KOPT-K1 (cell line): ENCODE measurements at regions not wholly inside any gene's neighbourhood (a gene's known extent, or its start where the extent isn't known, plus 50 kb on each side); places are given as distances from the start of the nearest gene placed in this dataset.
"Not testable (repeated sequence)": the region's sequence is repeated elsewhere in the genome, so short reads cannot be mapped to it uniquely, and the experiment has no call there.

ENCODE experiments used
- H3K27ac ChIP-seq: fragments of 200-600 bp; sonication (generic); 2 replicates; pipeline ENCODE4 v1.5.1; 2016; ENCODE audit warnings: antibody characterized with exemption, mild to moderate bottlenecking, low read depth, low read length; ENCODE audit not compliant: poor library complexity, severe bottlenecking
- H3K36me3 ChIP-seq: fragments of 200-600 bp; sonication (generic); 2 replicates; pipeline ENCODE4 v1.5.1; 2017; ENCODE audit warnings: antibody characterized with exemption, mild to moderate bottlenecking, low read length, moderate library complexity; ENCODE audit not compliant: insufficient read depth
- H3K9me3 ChIP-seq: fragments of 200-600 bp; sonication (generic); 2 replicates; pipeline ENCODE4 v1.5.1; 2017; ENCODE audit warnings: antibody characterized with exemption, low read length, mild to moderate bottlenecking; ENCODE audit not compliant: insufficient read depth, poor library complexity, severe bottlenecking

DNA sequence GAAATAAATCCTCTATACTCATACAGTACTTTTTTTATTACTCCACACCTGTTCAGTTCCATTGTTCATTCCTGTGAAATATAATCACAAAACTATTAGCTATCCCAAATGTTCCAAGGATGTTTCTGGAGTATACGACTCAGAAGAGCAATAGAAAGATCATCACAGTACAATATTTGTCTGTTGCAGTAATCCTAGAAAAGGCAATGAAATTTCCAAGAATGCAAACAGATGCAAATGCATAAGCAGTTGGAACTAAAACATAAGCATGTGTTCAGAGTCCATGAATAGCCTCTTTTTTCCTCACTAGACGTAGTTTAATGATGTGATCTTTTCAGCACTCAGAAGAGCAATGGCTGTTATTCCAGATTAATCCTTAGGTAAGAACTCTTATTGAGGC is 55.2 kb downstream of the RTL3 start:
- H3K9me3 ChIP-seq = peaks cover 22% of the 10 kb centered on the region
- H3K27ac ChIP-seq = no peak overlapping the region
- H3K36me3 ChIP-seq = no peaks in the 10 kb centered on the region

DNA sequence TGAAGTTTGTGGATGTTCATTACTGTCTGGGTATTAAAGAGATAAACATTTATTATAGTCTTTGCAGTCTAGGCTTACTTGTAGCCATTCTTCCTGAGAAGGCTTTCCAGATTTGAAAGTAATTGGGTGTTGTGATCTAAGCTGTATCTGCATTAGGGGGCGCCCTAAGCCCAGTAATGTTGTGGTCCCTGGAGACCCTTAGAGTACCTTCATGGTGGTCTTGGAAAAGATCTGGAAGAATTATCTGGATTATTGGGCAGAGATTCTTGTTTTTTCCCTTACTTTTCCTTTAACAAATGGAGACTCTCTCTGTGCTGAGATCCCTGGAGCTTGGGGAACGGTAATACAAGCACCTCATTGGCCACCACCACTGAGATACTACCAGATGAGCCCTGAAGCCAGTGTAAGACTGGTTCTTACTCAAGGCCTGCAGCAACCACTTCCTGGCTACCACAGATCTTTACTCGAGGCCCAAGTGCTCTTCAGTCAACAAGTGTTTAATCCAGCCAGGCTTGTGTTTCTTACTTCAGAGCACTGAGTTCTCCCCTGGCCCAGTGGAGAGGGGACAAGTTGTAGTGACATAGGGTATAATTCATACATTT is 63.1 kb downstream of the RTL3 start:
- Histone ChIP-seq H3K27ac (no peak overlapping the region), H3K36me3 (no peaks in the 10 kb centered on the region), H3K9me3 (peaks cover 37% of the 10 kb centered on the region)

DNA sequence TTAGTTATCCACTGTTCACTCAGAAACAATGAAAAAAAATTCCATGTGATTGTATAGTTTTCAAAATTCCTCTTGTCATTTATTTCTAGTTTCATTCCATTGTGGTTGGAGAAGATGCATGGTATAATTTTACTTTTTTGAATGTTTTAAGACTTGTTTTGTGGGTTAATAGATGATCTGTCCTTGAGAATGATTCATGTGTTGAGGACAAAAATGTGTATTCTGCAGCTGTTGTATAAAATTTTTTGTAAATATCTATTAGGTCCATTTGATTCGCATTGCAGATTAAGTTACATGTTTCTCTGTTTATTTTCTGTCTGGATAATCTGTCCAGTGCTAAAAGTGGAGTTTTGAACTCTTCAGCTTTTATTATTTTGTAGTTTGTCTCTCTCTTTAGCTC is 65.4 kb downstream of the RTL3 start:
- Histone ChIP-seq H3K9me3 (peaks cover 23% of the 10 kb centered on the region), H3K27ac (no peak overlapping the region), H3K36me3 (no peaks in the 10 kb centered on the region)

DNA sequence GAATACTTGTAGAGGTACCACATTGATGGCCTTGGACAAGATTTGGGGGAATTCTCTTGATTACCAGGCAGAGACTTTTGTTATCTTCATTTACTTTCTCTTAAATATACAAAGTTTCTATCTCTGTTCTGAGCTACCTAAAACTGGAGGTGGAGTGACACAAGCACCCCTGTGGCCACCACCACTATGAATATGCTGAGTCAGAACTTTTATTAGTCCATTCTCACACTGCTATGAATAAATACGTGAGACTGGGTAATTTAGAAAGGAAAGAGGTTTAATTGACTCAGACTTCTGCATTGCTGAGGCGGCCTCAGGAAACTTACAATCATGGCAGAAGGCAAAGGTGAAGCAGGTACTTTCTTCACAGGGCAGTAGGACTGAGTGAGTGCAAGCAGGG is 67.1 kb downstream of the RTL3 start:
- H3K36me3 ChIP-seq = no peaks in the 10 kb centered on the region
- no peak overlapping the region for H3K27ac ChIP-seq
- peaks cover 23% of the 10 kb centered on the region for H3K9me3 ChIP-seq

DNA sequence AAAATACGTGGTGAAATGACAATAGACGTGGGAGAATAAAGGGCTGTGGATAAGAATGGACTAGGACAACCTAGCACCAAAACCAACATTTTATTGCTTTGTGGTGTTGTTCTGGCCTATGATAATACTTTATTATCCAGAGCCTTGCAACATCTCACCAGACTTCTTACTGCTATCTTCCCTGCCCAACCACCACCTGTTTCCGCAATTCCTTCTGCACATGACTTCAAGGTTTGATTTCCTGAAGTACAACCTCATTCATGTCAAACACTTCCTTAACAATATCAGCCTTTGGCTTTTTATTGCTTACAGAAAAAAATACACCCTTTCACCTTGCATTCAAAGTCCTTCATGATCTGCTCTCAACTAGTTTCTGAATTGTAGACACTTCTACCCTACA is 84.8 kb downstream of the RTL3 start:
- no peaks in the 10 kb centered on the region for H3K36me3 ChIP-seq
- H3K27ac ChIP-seq = no peak overlapping the region
- peaks cover 8% of the 10 kb centered on the region for H3K9me3 ChIP-seq

DNA sequence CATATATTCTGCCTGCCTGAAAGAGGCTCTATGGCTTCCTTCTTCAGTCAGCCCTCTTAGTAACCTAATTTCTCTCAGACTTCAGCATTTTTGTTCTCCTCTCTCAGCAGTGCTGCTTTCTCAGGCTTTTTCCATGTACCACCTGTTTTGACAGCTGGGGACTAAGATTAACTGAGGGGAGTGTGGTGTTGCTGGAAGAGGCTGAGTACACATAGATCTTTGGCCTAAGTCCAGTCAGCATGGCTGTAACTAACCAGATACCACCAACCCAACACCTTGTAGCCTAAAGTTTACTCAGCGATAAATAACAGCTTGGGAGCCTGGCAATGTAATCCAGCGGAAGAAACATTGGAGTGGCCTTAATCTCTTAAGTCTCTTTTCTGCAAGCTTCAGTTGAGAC is 85.5 kb downstream of the RTL3 start:
- Histone ChIP-seq H3K36me3 (no peaks in the 10 kb centered on the region), H3K27ac (no peak overlapping the region), H3K9me3 (peaks cover 2% of the 10 kb centered on the region)

DNA sequence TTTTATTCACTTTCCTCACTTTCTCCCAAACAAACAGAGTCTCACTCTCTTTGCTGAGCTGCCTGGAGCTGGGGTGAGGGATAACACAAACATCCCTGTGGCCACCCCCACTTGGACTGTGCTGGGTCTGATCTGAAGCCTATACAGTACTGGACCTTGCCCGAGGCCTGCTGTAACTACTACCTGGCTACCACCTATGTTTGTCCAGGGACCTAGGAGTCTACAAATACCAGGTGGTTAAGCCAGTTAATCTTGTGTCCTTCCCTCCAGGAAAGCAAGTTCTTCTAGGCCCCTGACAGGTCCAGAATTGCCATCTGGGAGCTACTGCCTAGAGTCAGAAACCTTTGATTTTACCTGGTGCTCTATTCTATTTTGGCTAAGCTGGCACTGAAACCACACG is 87.3 kb downstream of the RTL3 start:
- no peak overlapping the region for H3K27ac ChIP-seq
- no peaks in the 10 kb centered on the region for H3K9me3 ChIP-seq
- H3K36me3 ChIP-seq = no peaks in the 10 kb centered on the region

DNA sequence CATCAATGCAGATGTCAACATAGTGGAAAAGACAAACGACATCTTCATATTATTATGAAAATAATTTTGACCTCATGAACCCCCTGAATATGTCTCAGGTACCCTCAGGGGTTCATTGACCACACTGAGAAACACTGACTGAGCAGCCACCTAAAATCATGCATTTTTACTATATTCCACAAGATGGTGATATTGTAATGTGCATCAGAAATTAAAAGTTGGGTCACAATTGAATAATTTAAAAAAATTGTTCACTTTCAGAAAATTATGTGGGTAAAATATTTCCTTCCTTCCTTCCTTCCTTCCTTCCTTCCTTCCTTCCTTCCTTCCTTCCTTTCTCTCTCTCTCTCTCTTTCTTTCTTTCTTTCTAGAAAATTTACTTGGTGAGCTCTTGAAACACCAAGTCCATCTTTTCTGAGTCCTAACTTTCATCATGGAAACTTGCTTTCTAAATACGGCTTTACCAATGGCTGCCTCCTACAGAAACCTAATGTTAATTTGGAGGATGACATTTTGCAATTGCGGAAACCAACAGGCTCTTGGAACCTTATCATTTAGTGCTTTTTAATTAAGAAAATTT is 103.6 kb downstream of the RTL3 start:
- peaks cover 17% of the 10 kb centered on the region for H3K9me3 ChIP-seq
- H3K36me3 ChIP-seq = no peaks in the 10 kb centered on the region
- H3K27ac ChIP-seq = peak overlapping the region; percentile 65

DNA sequence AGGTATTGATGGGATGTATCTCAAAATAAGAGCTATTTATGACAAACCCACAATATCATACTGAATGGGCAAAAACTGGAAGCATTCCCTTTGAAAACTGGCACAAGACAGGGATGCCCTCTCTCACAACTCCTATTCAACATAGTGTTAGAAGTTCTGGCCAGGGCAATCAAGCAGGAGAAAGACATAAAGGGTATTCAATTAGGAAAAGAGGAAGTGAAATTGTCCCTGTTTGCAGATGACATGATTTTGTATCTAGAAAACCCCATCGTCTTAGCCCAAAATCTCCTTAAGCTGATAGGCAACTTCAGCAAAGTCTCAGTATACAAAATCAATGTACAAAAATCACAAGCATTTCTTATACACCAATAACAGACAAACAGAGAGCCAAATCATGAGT is 106.5 kb downstream of the RTL3 start:
- H3K27ac ChIP-seq, H3K36me3 ChIP-seq: not testable (repeated sequence)
- H3K9me3 ChIP-seq = peaks cover 12% of the 10 kb centered on the region

DNA sequence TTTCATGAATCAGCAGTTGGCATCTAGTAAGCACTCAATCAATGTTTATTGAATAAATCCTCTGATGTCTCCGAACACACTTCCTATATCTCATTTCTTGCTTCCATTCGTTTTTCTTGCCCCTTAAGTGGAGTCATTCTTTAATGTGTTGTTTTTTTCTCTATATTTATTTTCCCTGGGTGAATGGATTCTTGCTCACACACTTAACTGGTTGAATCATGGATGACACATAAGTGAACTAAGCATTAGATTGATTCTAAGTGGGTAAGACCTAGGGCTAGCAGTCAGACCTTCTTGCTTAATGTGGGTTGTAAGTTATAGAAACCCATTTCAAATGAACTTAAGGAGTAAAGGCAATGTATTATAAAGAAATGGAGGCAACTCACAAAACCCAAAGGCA is 111.1 kb downstream of the RTL3 start:
- no peak overlapping the region for H3K27ac ChIP-seq
- H3K9me3 ChIP-seq = peaks cover 28% of the 10 kb centered on the region
- H3K36me3 ChIP-seq = no peaks in the 10 kb centered on the region

DNA sequence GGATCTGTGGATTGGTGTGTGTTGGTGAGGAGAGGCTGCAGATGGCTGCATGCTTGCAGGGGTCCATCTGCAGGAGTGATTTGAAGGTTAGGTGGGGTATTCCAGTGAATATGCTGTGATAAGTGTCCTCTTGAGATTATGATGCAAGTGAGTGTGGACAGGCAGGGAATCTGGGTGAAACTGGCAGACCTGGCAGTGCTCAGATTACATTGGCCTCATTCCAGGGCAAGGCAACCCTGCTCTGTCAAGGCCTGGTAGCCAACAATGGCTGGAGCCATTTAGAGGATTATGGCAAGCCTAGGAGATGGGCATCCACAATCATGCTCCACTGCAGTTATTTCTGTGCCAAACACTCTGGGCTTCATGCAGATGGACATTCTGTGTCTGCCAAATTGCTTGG is 113.9 kb downstream of the RTL3 start:
- no peaks in the 10 kb centered on the region for H3K36me3 ChIP-seq
- no peak overlapping the region for H3K27ac ChIP-seq
- peaks cover 40% of the 10 kb centered on the region for H3K9me3 ChIP-seq

DNA sequence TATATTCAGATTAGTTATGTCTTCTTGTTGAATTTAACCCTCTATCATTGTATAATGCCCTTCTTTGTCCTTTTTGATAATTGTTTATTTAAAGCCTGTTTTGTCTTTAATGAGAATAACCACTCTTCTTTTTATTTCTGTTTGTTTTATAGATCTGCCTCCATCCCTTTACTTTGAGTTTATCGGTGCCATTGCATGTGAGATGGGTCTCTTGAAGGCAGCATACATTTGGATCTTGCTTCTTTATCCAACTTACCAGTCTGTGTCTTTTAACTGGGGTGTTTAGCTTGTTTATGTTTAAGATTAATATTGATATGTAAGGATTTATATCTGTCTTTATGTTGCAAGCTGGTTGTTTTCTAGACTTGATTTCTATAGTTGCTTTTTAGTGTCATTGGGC is 115.8 kb downstream of the RTL3 start:
- Histone ChIP-seq H3K9me3 (peaks cover 46% of the 10 kb centered on the region), H3K36me3 (no peaks in the 10 kb centered on the region), H3K27ac (no peak overlapping the region)

DNA sequence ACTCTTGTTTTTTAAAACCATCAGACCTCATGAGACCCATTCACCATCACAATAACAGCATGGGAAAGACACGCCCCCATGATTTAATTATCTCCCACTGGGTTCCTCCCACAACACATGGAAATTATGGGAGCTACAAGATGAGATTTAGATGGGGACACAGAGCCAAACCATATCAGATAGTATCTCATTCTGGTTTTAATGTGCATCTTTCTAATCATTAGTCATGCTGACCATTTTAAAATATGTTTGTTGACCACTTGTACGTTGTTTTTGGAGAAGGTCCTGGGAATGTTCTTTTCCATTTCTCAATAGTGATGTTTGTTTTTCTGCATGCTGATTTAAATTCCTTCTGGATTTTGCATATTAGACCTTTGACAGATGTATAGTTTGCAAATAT is 119.0 kb downstream of the RTL3 start:
- no peak overlapping the region for H3K27ac ChIP-seq
- no peaks in the 10 kb centered on the region for H3K36me3 ChIP-seq
- H3K9me3 ChIP-seq = peaks cover 43% of the 10 kb centered on the region

DNA sequence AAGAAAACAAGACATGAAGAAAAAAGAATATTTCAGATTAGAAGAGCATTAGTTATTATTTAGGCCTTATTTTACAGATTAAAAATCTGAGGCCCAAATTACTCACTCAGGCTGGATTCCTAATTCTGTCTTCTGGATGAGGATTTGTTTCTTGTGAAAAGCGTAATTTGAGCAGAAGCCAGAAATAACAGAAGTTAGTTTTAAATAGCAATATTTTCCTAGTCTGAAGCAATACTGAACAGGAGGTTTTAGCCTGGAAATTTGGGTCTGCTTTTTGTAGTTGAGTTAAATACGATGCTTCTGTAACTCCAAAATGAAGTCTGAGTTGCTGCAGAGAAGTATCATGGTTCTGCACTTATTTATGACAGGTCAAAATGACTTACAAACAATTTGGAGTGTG is 124.9 kb downstream of the RTL3 start:
- Histone ChIP-seq H3K9me3 (peaks cover 6% of the 10 kb centered on the region), H3K27ac (no peak overlapping the region), H3K36me3 (no peaks in the 10 kb centered on the region)

DNA sequence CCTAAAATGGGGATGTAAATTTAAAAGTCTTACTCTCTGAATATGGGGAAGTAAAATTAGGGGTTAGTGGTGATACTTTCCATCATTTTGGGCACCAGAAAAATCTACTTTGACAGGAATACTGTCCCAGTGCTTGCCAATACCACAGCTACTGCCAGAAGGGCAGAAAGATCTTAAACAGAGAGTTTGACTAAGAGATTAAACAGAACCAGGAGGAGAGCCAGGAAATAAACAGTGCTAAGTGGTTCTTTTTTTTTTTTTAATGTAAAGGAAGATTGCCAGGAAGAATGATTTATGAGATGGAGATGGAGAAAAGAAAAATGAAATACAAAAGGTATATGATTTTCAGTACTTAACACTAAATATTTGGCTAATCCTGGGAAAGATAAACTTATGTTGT is 126.8 kb downstream of the RTL3 start:
- Histone ChIP-seq H3K27ac (no peak overlapping the region), H3K36me3 (no peaks in the 10 kb centered on the region), H3K9me3 (no peaks in the 10 kb centered on the region)

DNA sequence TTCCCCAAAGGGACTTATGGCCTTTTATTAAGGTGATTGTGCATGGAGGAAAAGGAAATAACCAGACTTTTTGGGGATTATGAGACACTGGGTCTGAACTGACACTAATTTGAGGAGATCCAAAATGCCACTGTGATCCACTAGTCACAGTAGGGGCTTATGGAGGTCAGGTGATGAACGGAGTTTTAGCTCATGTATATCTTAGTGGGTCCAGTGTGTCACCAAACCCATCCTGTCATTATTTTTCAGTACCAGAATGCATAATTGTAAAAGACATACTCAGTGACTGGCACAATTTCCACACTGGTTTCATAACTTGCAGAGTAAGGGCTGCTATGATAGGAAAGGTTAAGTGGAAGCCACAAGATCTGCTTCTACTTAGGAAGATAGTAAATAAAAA is 131.3 kb downstream of the RTL3 start:
- Histone ChIP-seq H3K36me3 (no peaks in the 10 kb centered on the region), H3K9me3 (no peaks in the 10 kb centered on the region), H3K27ac (no peak overlapping the region)
